SH-SY5Y (cell line): ENCODE measurements at regions not wholly inside any gene's neighbourhood (a gene's known extent, or its start where the extent isn't known, plus 50 kb on each side); places are given as distances from the start of the nearest gene placed in this dataset.

Experiments used
- GATA2 ChIP-seq: IDR thresholded peaks from 2 replicates; pipeline ENCODE4 v1.6.1; 2011; ENCODE audit warnings: mild to moderate bottlenecking, low read depth, low read length
- GATA3 ChIP-seq: IDR thresholded peaks from 2 replicates; pipeline ENCODE4 v1.6.1; 2011; ENCODE audit warnings: low read depth, mild to moderate bottlenecking, low read length, moderate library complexity

GRCh38 chr4:110963662-110964280, 340.9 kb upstream of the PITX2 start:
- TF ChIP-seq GATA3 (no peak), GATA2 (no peak)

GRCh38 chr4:110967936-110968335, 345.1 kb upstream of the PITX2 start:
- no peak for TF ChIP-seq GATA2

GRCh38 chr4:110970642-110971041, 347.8 kb upstream of the PITX2 start:
- TF ChIP-seq GATA3: no peak
- TF ChIP-seq GATA2: no peak

GRCh38 chr4:110975338-110975737, 352.5 kb upstream of the PITX2 start:
- no peak for TF ChIP-seq GATA2
- no peak for TF ChIP-seq GATA3

GRCh38 chr4:110977554-110977953, 354.7 kb upstream of the PITX2 start:
- TF ChIP-seq GATA2: no peak
- no peak for TF ChIP-seq GATA3

GRCh38 chr4:110978761-110979160, 355.9 kb upstream of the PITX2 start:
- no peak for TF ChIP-seq GATA3

- TF ChIP-seq GATA2: no peak
- no peak for TF ChIP-seq GATA3
These were observed 359.6 kb upstream of the PITX2 start for GRCh38 chr4:110982486-110982885.

- TF ChIP-seq GATA2: no peak
- no peak for TF ChIP-seq GATA3
These were observed 365.8 kb upstream of the PITX2 start for GRCh38 chr4:110988722-110989121.

GRCh38 chr4:110989125-110989524, 366.2 kb upstream of the PITX2 start:
- no peak for TF ChIP-seq GATA2
- TF ChIP-seq GATA3: no peak

- no peak for TF ChIP-seq GATA2
- no peak for TF ChIP-seq GATA3
These were observed 371.9 kb upstream of the PITX2 start for GRCh38 chr4:110994781-110995180.

GRCh38 chr4:110998320-110998719, 375.4 kb upstream of the PITX2 start:
- no peak for TF ChIP-seq GATA2
- TF ChIP-seq GATA3: no peak

- TF ChIP-seq GATA3 (no peak), GATA2 (no peak)
These were observed 388.6 kb upstream of the PITX2 start for GRCh38 chr4:111011458-111011857.

- TF ChIP-seq GATA3 (no peak), GATA2 (no peak)
These were observed 391.0 kb upstream of the PITX2 start for GRCh38 chr4:111013846-111014245.

GRCh38 chr4:111014537-111014936, 391.7 kb upstream of the PITX2 start:
- TF ChIP-seq GATA3 (no peak), GATA2 (no peak)

- TF ChIP-seq GATA2 (no peak), GATA3 (no peak)
These were observed 393.5 kb upstream of the PITX2 start for GRCh38 chr4:111016416-111016815.

GRCh38 chr4:111018216-111018615, 395.3 kb upstream of the PITX2 start:
- no peak for TF ChIP-seq GATA3
- no peak for TF ChIP-seq GATA2

GRCh38 chr4:111020476-111020875, 397.6 kb upstream of the PITX2 start:
- TF ChIP-seq GATA2 (no peak), GATA3 (no peak)
